ENCODE measurements at regions not wholly inside any gene's neighbourhood (a gene's known extent, or its start where the extent isn't known, plus 50 kb on each side); places are given as distances from the start of the nearest gene placed in this dataset.

DNA sequence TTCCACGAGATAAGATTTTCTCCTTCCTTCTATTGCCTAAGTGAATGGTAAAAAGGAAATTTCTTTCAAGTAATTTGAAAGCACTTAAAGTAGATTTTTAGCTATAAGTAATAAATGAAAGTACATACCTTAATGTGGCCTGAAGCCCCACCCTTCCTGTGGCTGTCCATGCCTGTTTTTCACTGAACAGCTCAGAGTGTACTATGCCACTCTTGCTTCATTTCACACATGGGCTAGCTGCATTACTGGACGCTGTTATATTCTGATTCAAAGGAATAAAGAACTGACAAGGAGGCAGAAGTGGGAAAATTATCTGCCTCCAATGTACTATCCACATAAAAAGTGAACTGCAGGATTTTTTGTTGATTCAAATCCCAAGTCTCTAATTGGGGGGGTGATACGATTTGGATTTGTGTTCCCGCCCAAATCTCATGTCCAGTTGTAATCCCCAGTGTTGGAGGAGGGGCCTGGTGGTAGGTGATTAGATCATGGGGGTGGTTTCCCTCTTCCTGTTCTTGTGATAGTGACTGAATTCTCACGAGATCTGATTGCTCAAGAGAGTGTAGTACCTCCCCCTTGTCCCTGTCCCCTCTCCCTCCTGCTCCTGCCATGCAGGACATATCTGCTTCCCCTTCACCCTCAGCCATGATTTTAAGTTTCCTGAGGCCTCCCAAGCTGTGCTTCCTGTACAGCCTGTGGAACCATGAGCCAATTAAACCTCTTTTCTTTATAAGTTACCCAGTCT is 154.7 kb upstream of the SGCG start:
- H3K27ac Mint-ChIP-seq, result no peak overlapping the region; the same call in 1 of the 2 replicates
- Histone ChIP-seq H2AFZ (peak overlapping the region; percentile 77), H3F3A (replicated peaks; ENCODE audit: low read depth) (no peaks in the 10 kb centered on the region), H3K79me2 (replicated peaks; ENCODE audit: insufficient read depth) (no peaks in the 10 kb centered on the region), H3K4me2 (no peak overlapping the region), H4K20me1 (replicated peaks; ENCODE audit: insufficient read depth) (no peaks in the 10 kb centered on the region), H3K9me2 (ENCODE audit: insufficient read depth) (peaks cover 3% of the 10 kb centered on the region; the same call in 1 of the 2 replicates), H3K4me1 (ENCODE audit: insufficient read depth) (no peaks in the 10 kb centered on the region), H3K27ac (ENCODE audit: low read depth) (no peak overlapping the region), H3K4me3 (no peak overlapping the region), H3K36me3 (ENCODE audit: insufficient read depth) (no peaks in the 10 kb centered on the region), H3K27me3 (ENCODE audit: insufficient read depth) (no peaks in the 10 kb centered on the region)
- peaks cover 1% of the 10 kb centered on the region for H3K27me3 Mint-ChIP-seq (ENCODE audit: insufficient read depth, low read depth, poor library complexity)
- H3K4me1 Mint-ChIP-seq, result no peaks in the 10 kb centered on the region
- ATAC-seq, result no peak
- TF ChIP-seq STAT1 (IDR thresholded peaks at IDR 0.05; ENCODE audit: unreplicated experiment) (no peak), EZH2 (IDR thresholded peaks at IDR 0.05; ENCODE audit: low read depth, unreplicated experiment) (no peak), POLR2AphosphoS5 (IDR thresholded peaks at IDR 0.05; ENCODE audit: low read depth) (no peak), NANOG (IDR thresholded peaks at IDR 0.05; ENCODE audit: borderline replicate concordance) (no peak), EZH2phosphoT487 (IDR thresholded peaks at IDR 0.05; ENCODE audit: unreplicated experiment) (no peak), ZNF331 (CRISPR knock-in tag; IDR thresholded peaks at IDR 0.05; ENCODE audit: low read depth) (no peak), CREB1 (CRISPR knock-in tag; IDR thresholded peaks at IDR 0.05; ENCODE audit: low read depth) (no peak), ZNF114 (CRISPR knock-in tag; IDR thresholded peaks at IDR 0.05) (no peak), JUNB (IDR thresholded peaks at IDR 0.05; ENCODE audit: unreplicated experiment) (no peak)
- TF ChIP-seq, protein P1, sequence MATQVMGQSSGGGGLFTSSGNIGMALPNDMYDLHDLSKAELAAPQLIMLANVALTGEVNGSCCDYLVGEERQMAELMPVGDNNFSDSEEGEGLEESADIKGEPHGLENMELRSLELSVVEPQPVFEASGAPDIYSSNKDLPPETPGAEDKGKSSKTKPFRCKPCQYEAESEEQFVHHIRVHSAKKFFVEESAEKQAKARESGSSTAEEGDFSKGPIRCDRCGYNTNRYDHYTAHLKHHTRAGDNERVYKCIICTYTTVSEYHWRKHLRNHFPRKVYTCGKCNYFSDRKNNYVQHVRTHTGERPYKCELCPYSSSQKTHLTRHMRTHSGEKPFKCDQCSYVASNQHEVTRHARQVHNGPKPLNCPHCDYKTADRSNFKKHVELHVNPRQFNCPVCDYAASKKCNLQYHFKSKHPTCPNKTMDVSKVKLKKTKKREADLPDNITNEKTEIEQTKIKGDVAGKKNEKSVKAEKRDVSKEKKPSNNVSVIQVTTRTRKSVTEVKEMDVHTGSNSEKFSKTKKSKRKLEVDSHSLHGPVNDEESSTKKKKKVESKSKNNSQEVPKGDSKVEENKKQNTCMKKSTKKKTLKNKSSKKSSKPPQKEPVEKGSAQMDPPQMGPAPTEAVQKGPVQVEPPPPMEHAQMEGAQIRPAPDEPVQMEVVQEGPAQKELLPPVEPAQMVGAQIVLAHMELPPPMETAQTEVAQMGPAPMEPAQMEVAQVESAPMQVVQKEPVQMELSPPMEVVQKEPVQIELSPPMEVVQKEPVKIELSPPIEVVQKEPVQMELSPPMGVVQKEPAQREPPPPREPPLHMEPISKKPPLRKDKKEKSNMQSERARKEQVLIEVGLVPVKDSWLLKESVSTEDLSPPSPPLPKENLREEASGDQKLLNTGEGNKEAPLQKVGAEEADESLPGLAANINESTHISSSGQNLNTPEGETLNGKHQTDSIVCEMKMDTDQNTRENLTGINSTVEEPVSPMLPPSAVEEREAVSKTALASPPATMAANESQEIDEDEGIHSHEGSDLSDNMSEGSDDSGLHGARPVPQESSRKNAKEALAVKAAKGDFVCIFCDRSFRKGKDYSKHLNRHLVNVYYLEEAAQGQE (IDR thresholded peaks at IDR 0.05; ENCODE audit: unreplicated experiment), result no peak
- TF ChIP-seq, protein P2, sequence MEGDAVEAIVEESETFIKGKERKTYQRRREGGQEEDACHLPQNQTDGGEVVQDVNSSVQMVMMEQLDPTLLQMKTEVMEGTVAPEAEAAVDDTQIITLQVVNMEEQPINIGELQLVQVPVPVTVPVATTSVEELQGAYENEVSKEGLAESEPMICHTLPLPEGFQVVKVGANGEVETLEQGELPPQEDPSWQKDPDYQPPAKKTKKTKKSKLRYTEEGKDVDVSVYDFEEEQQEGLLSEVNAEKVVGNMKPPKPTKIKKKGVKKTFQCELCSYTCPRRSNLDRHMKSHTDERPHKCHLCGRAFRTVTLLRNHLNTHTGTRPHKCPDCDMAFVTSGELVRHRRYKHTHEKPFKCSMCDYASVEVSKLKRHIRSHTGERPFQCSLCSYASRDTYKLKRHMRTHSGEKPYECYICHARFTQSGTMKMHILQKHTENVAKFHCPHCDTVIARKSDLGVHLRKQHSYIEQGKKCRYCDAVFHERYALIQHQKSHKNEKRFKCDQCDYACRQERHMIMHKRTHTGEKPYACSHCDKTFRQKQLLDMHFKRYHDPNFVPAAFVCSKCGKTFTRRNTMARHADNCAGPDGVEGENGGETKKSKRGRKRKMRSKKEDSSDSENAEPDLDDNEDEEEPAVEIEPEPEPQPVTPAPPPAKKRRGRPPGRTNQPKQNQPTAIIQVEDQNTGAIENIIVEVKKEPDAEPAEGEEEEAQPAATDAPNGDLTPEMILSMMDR (conservative IDR thresholded peaks at IDR 0.05; ENCODE audit: low read depth in 2 of 2), result no peak
- TF ChIP-seq, protein P3, sequence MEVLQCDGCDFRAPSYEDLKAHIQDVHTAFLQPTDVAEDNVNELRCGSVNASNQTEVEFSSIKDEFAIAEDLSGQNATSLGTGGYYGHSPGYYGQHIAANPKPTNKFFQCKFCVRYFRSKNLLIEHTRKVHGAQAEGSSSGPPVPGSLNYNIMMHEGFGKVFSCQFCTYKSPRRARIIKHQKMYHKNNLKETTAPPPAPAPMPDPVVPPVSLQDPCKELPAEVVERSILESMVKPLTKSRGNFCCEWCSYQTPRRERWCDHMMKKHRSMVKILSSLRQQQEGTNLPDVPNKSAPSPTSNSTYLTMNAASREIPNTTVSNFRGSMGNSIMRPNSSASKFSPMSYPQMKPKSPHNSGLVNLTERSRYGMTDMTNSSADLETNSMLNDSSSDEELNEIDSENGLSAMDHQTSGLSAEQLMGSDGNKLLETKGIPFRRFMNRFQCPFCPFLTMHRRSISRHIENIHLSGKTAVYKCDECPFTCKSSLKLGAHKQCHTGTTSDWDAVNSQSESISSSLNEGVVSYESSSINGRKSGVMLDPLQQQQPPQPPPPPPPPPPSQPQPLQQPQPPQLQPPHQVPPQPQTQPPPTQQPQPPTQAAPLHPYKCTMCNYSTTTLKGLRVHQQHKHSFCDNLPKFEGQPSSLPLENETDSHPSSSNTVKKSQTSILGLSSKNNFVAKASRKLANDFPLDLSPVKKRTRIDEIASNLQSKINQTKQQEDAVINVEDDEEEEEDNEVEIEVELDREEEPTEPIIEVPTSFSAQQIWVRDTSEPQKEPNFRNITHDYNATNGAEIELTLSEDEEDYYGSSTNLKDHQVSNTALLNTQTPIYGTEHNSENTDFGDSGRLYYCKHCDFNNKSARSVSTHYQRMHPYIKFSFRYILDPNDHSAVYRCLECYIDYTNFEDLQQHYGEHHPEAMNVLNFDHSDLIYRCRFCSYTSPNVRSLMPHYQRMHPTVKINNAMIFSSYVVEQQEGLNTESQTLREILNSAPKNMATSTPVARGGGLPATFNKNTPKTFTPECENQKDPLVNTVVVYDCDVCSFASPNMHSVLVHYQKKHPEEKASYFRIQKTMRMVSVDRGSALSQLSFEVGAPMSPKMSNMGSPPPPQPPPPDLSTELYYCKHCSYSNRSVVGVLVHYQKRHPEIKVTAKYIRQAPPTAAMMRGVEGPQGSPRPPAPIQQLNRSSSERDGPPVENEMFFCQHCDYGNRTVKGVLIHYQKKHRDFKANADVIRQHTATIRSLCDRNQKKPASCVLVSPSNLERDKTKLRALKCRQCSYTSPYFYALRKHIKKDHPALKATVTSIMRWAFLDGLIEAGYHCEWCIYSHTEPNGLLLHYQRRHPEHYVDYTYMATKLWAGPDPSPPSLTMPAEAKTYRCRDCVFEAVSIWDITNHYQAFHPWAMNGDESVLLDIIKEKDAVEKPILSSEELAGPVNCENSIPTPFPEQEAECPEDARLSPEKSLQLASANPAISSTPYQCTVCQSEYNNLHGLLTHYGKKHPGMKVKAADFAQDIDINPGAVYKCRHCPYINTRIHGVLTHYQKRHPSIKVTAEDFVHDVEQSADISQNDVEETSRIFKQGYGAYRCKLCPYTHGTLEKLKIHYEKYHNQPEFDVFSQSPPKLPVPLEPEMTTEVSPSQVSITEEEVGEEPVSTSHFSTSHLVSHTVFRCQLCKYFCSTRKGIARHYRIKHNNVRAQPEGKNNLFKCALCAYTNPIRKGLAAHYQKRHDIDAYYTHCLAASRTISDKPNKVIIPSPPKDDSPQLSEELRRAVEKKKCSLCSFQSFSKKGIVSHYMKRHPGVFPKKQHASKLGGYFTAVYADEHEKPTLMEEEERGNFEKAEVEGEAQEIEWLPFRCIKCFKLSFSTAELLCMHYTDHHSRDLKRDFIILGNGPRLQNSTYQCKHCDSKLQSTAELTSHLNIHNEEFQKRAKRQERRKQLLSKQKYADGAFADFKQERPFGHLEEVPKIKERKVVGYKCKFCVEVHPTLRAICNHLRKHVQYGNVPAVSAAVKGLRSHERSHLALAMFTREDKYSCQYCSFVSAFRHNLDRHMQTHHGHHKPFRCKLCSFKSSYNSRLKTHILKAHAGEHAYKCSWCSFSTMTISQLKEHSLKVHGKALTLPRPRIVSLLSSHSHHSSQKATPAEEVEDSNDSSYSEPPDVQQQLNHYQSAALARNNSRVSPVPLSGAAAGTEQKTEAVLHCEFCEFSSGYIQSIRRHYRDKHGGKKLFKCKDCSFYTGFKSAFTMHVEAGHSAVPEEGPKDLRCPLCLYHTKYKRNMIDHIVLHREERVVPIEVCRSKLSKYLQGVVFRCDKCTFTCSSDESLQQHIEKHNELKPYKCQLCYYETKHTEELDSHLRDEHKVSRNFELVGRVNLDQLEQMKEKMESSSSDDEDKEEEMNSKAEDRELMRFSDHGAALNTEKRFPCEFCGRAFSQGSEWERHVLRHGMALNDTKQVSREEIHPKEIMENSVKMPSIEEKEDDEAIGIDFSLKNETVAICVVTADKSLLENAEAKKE (CRISPR knock-in tag; IDR thresholded peaks at IDR 0.05), result no peak
- TF ChIP-seq, protein P4, sequence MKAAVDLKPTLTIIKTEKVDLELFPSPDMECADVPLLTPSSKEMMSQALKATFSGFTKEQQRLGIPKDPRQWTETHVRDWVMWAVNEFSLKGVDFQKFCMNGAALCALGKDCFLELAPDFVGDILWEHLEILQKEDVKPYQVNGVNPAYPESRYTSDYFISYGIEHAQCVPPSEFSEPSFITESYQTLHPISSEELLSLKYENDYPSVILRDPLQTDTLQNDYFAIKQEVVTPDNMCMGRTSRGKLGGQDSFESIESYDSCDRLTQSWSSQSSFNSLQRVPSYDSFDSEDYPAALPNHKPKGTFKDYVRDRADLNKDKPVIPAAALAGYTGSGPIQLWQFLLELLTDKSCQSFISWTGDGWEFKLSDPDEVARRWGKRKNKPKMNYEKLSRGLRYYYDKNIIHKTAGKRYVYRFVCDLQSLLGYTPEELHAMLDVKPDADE (IDR thresholded peaks at IDR 0.05), result no peak
- H3K9me3 Mint-ChIP-seq, result no peaks in the 10 kb centered on the region; the same call in 2 of the 3 replicates
- no peak overlapping the region for H3K4me3 Mint-ChIP-seq
- no peaks in the 10 kb centered on the region for H3K36me3 Mint-ChIP-seq (ENCODE audit: low read depth)
- DNase-seq (ENCODE audit: low spot score), result no peak

Data from GM23338 (cell line).